Liver (tissue), 8 donors: ENCODE measurements at regions not wholly inside any gene's neighbourhood (a gene's known extent, or its start where the extent isn't known, plus 50 kb on each side); places are given as distances from the start of the nearest gene placed in this dataset.

Source experiments
- DNase-seq: peaks from one replicate; pipeline ENCODE4 v3.0.0-alpha.2; 2017; ENCODE audit warnings: low spot score
- H3K27ac ChIP-seq, 2 donors: one replicate each; pipeline ENCODE4 v1.7.0; 2013; ENCODE audit warnings: inconsistent platforms in 2 of 2, low read length in 2 of 2, control low read depth in 1 of 2, low read depth in 1 of 2, mild to moderate bottlenecking in 1 of 2
- H3K27me3 ChIP-seq, 4 donors: one replicate each; pipeline versions ENCODE4 v1.6.1 to v1.7.0; 2013; ENCODE audit warnings: low read length in 3 of 4, inconsistent platforms in 1 of 4, mild to moderate bottlenecking in 1 of 4, moderate library complexity in 1 of 4; ENCODE audit not compliant: control insufficient read depth in 4 of 4, insufficient read depth in 4 of 4
- H3K36me3 ChIP-seq, 4 donors: one replicate each; pipeline versions ENCODE4 v1.6.1 to v1.7.0; 2013; ENCODE audit warnings: low read length in 3 of 4, mild to moderate bottlenecking in 3 of 4, low read depth in 1 of 4, moderate library complexity in 1 of 4; ENCODE audit not compliant: control insufficient read depth in 4 of 4, insufficient read depth in 3 of 4
- H3K4me1 ChIP-seq, 4 donors: one replicate each; pipeline versions ENCODE4 v1.6.1 to v1.7.0; 2013; ENCODE audit warnings: low read length in 3 of 4, mild to moderate bottlenecking in 3 of 4, moderate library complexity in 1 of 4; ENCODE audit not compliant: control insufficient read depth in 4 of 4, insufficient read depth in 4 of 4
- H3K4me3 ChIP-seq, 3 donors: one replicate each; pipeline versions ENCODE4 v1.6.1 to v1.7.0; 2013; ENCODE audit warnings: low read length in 3 of 3, control low read depth in 1 of 3, low read depth in 1 of 3, mild to moderate bottlenecking in 1 of 3
- H3K9ac ChIP-seq, 2 donors: one replicate each; pipeline ENCODE4 v1.7.0; 2013; ENCODE audit warnings: low read length in 2 of 2, mild to moderate bottlenecking in 2 of 2, moderate library complexity in 2 of 2, control low read depth in 1 of 2, low read depth in 1 of 2
- H3K9me3 ChIP-seq, 4 donors: one replicate each; pipeline versions ENCODE4 v1.6.1 to v1.7.0; 2013; ENCODE audit warnings: low read length in 3 of 4; ENCODE audit not compliant: control insufficient read depth in 4 of 4
- EGR1 ChIP-seq, 2 donors: IDR thresholded peaks; 2 replicates each; pipeline ENCODE4 v1.6.1; 2016 to 2018; ENCODE audit warnings: antibody characterized with exemption in 2 of 2, low read depth in 2 of 2
- FOXA1 ChIP-seq: IDR thresholded peaks from 2 replicates; pipeline ENCODE4 v1.6.1; 2016; ENCODE audit warnings: antibody characterized with exemption
- FOXA2 ChIP-seq: IDR thresholded peaks from 2 replicates; pipeline ENCODE4 v1.6.1; 2016; ENCODE audit warnings: antibody characterized with exemption
- GABPA ChIP-seq, 2 donors: IDR thresholded peaks in 1 of 2; conservative IDR thresholded peaks in 1 of 2; 2 replicates each; pipeline ENCODE4 v1.6.1; 2016; ENCODE audit warnings: antibody characterized with exemption in 2 of 2, mild to moderate bottlenecking in 1 of 2, moderate library complexity in 1 of 2
- HNF4A ChIP-seq, 2 donors: conservative IDR thresholded peaks; 2 replicates each; pipeline ENCODE4 v1.6.1; 2016; ENCODE audit warnings: antibody characterized with exemption in 2 of 2, mild to moderate bottlenecking in 2 of 2
- HNF4G ChIP-seq: IDR thresholded peaks from 2 replicates; pipeline ENCODE4 v1.6.1; 2016; ENCODE audit warnings: antibody characterized with exemption
- JUND ChIP-seq, 2 donors: IDR thresholded peaks; 2 replicates each; pipeline ENCODE4 v1.6.1; 2016; ENCODE audit warnings: antibody characterized with exemption in 2 of 2
- RAD21 ChIP-seq, 2 donors: IDR thresholded peaks; 2 replicates each; pipeline ENCODE4 v1.6.1; 2016; ENCODE audit warnings: antibody characterized with exemption in 2 of 2, mild to moderate bottlenecking in 2 of 2
- RXRA ChIP-seq, 2 donors: IDR thresholded peaks; 2 replicates each; pipeline ENCODE4 v1.6.1; 2017 to 2018; ENCODE audit warnings: antibody characterized with exemption in 2 of 2, mild to moderate bottlenecking in 1 of 2
- SP1 ChIP-seq: IDR thresholded peaks from 2 replicates; pipeline ENCODE4 v1.6.1; 2018; ENCODE audit warnings: antibody characterized with exemption, mild to moderate bottlenecking
- TAF1 ChIP-seq: conservative IDR thresholded peaks from 2 replicates; pipeline ENCODE4 v1.6.1; 2016; ENCODE audit warnings: antibody characterized with exemption, mild to moderate bottlenecking
- YY1 ChIP-seq: IDR thresholded peaks from 2 replicates; pipeline ENCODE4 v1.6.1; 2016; ENCODE audit warnings: antibody characterized with exemption, mild to moderate bottlenecking
- WGBS: extraction: QIAGEN DNeasy Blood & Tissue Kit; methylation state at CpG from one replicate; pipeline ENCODE4 v1.1.7; 2013; 5-methylcytosine and 5-hydroxymethylcytosine counted together
- TF ChIP-seq, protein P1 (sequence below): IDR thresholded peaks from 2 replicates; pipeline ENCODE4 v1.6.1; 2016; ENCODE audit warnings: antibody characterized with exemption
- TF ChIP-seq, protein P2 (sequence below): IDR thresholded peaks from 2 replicates; pipeline ENCODE4 v1.6.1; 2016; ENCODE audit warnings: antibody characterized with exemption
- TF ChIP-seq, protein P3 (sequence below): IDR thresholded peaks from 2 replicates; pipeline ENCODE4 v1.6.1; 2016; ENCODE audit warnings: antibody characterized with exemption
- TF ChIP-seq, protein P4 (sequence below): IDR thresholded peaks from 2 replicates; pipeline ENCODE4 v1.6.1; 2016; ENCODE audit warnings: antibody characterized with exemption, mild to moderate bottlenecking
- TF ChIP-seq, protein P5 (sequence below): fragments of 150-350 bp; IDR thresholded peaks from 2 replicates; pipeline ENCODE4 v1.5.1; 2017; ENCODE audit warnings: improper control_type of control experiment, low read depth, low read length; ENCODE audit not compliant: missing input control
- donor health status: healthy.
- donor health status: healthy.
- donor health status: healthy.
- donor health status: healthy.
- donor health status: healthy.

DNA sequence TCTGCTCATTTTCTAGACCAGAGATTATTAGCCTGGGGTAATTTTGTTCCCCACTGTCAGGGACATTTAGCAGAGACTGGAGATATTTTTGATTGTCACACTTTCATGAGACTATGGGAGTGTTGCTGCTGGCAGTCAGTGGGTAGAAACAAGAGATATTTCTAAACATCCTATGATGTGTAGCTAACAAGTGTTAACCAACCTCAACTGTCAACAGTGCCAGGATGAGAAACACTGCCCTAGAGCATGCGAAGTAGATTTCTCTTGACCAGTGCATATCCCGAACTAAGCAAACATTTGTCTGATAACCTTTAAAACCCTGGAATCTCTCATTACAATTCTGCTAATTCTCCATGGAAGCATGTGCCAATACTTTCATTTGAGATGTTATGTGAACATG, 607.4 kb upstream of the TMPRSS15 start:
- 20% methylated on average over 2 of the region's 2 CpGs for WGBS

DNA sequence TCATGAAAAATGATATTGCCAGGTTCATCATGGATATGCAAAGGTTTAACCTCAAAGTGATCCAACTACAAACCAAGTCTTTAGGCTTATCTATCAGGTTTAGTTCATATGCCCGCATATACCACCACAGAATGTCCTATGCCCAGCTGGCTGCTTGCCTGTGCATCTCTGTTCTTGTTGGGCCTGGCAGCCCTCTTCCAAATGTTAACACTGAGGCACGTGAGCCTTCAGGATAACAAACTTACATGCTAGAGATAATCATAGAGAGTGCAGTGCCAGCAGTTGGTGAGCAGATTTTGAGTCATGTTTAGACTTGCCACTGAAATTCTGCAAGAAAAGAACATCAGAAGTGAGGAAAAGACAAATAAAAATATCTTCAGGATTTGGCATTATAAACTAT, 607.9 kb upstream of the TMPRSS15 start:
- Histone ChIP-seq H3K4me3 (no peak overlapping the region), H3K36me3 (no peaks in the 10 kb centered on the region), H3K9ac (no peak overlapping the region), H3K4me1 (no peaks in the 10 kb centered on the region), H3K9me3 (no peaks in the 10 kb centered on the region), H3K27ac (no peak overlapping the region), H3K27me3 (no peaks in the 10 kb centered on the region)
- no peak for DNase-seq
- 61% methylated on average over 2 of the region's 2 CpGs for WGBS
- TF ChIP-seq, protein P1, sequence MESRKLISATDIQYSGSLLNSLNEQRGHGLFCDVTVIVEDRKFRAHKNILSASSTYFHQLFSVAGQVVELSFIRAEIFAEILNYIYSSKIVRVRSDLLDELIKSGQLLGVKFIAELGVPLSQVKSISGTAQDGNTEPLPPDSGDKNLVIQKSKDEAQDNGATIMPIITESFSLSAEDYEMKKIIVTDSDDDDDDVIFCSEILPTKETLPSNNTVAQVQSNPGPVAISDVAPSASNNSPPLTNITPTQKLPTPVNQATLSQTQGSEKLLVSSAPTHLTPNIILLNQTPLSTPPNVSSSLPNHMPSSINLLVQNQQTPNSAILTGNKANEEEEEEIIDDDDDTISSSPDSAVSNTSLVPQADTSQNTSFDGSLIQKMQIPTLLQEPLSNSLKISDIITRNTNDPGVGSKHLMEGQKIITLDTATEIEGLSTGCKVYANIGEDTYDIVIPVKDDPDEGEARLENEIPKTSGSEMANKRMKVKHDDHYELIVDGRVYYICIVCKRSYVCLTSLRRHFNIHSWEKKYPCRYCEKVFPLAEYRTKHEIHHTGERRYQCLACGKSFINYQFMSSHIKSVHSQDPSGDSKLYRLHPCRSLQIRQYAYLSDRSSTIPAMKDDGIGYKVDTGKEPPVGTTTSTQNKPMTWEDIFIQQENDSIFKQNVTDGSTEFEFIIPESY = no peak
- TF ChIP-seq, protein P2, sequence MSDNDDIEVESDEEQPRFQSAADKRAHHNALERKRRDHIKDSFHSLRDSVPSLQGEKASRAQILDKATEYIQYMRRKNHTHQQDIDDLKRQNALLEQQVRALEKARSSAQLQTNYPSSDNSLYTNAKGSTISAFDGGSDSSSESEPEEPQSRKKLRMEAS = no peak
- no peak for TF ChIP-seq FOXA1
- no peak for TF ChIP-seq RAD21 (IDR thresholded peaks at IDR 0.05)
- no peak for TF ChIP-seq YY1
- no peak for TF ChIP-seq RXRA (IDR thresholded peaks at IDR 0.05)
- TF ChIP-seq HNF4A (conservative IDR thresholded peaks at IDR 0.05) = no peak
- TF ChIP-seq EGR1 (IDR thresholded peaks at IDR 0.05; ENCODE audit: low read depth in 2 of 2) = no peak
- TF ChIP-seq, protein P3, sequence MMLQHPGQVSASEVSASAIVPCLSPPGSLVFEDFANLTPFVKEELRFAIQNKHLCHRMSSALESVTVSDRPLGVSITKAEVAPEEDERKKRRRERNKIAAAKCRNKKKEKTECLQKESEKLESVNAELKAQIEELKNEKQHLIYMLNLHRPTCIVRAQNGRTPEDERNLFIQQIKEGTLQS = no peak
- TF ChIP-seq JUND (IDR thresholded peaks at IDR 0.05) = no peak
- TF ChIP-seq GABPA (IDR thresholded peaks at IDR 0.05 in 1 of 2, conservative IDR thresholded peaks at IDR 0.05 in 1 of 2) = no peak
- no peak for TF ChIP-seq SP1

More for the DNA sequence above, 607.4 kb upstream of the TMPRSS15 start:
- H3K4me3 ChIP-seq = no peak overlapping the region
- no peaks in the 10 kb centered on the region for H3K27me3 ChIP-seq
- H3K27ac ChIP-seq = no peak overlapping the region
- TF ChIP-seq JUND (IDR thresholded peaks at IDR 0.05) (no peak), RXRA (IDR thresholded peaks at IDR 0.05) (no peak), FOXA2 (no peak), HNF4G (no peak), YY1 (no peak), RAD21 (IDR thresholded peaks at IDR 0.05) (no peak), HNF4A (conservative IDR thresholded peaks at IDR 0.05) (no peak), SP1 (no peak), GABPA (IDR thresholded peaks at IDR 0.05 in 1 of 2, conservative IDR thresholded peaks at IDR 0.05 in 1 of 2) (no peak), TAF1 (no peak)
- TF ChIP-seq, protein P4, sequence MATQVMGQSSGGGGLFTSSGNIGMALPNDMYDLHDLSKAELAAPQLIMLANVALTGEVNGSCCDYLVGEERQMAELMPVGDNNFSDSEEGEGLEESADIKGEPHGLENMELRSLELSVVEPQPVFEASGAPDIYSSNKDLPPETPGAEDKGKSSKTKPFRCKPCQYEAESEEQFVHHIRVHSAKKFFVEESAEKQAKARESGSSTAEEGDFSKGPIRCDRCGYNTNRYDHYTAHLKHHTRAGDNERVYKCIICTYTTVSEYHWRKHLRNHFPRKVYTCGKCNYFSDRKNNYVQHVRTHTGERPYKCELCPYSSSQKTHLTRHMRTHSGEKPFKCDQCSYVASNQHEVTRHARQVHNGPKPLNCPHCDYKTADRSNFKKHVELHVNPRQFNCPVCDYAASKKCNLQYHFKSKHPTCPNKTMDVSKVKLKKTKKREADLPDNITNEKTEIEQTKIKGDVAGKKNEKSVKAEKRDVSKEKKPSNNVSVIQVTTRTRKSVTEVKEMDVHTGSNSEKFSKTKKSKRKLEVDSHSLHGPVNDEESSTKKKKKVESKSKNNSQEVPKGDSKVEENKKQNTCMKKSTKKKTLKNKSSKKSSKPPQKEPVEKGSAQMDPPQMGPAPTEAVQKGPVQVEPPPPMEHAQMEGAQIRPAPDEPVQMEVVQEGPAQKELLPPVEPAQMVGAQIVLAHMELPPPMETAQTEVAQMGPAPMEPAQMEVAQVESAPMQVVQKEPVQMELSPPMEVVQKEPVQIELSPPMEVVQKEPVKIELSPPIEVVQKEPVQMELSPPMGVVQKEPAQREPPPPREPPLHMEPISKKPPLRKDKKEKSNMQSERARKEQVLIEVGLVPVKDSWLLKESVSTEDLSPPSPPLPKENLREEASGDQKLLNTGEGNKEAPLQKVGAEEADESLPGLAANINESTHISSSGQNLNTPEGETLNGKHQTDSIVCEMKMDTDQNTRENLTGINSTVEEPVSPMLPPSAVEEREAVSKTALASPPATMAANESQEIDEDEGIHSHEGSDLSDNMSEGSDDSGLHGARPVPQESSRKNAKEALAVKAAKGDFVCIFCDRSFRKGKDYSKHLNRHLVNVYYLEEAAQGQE = no peak
- TF ChIP-seq, protein P2 = no peak
- TF ChIP-seq, protein P1 = no peak
- TF ChIP-seq, protein P5, sequence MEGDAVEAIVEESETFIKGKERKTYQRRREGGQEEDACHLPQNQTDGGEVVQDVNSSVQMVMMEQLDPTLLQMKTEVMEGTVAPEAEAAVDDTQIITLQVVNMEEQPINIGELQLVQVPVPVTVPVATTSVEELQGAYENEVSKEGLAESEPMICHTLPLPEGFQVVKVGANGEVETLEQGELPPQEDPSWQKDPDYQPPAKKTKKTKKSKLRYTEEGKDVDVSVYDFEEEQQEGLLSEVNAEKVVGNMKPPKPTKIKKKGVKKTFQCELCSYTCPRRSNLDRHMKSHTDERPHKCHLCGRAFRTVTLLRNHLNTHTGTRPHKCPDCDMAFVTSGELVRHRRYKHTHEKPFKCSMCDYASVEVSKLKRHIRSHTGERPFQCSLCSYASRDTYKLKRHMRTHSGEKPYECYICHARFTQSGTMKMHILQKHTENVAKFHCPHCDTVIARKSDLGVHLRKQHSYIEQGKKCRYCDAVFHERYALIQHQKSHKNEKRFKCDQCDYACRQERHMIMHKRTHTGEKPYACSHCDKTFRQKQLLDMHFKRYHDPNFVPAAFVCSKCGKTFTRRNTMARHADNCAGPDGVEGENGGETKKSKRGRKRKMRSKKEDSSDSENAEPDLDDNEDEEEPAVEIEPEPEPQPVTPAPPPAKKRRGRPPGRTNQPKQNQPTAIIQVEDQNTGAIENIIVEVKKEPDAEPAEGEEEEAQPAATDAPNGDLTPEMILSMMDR = no peak
- TF ChIP-seq, protein P3 = no peak
- no peak overlapping the region for H3K9ac ChIP-seq
- no peaks in the 10 kb centered on the region for H3K9me3 ChIP-seq
- no peak for DNase-seq
- no peaks in the 10 kb centered on the region for H3K36me3 ChIP-seq
- no peaks in the 10 kb centered on the region for H3K4me1 ChIP-seq
